ENCODE measurements at regions not wholly inside any gene's neighbourhood (a gene's known extent, or its start where the extent isn't known, plus 50 kb on each side); places are given as distances from the start of the nearest gene placed in this dataset.

DNA sequence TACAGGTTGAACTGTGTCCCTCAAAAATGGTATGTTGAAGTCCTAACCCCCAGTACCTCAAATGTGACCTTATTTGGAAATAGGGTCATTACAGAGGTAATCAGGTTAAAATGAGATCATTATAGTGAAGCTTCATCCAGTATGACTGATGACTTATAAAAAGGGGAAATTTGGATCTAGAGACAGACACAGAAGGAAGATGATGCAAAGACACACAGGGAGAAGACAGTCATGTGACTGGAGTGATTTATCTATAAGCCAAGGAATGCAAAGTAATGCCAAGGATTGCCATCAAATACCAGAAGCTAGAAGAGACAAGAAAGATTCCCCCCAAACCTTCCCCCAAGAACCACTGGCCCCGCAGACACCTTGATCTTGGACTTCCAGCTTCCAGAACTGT is 155.2 kb downstream of the RBMX2 start:
- intact Hi-C loops (cut with DNase I, micrococcal nuclease), result no loop called here
- H3K27ac Mint-ChIP-seq, result no peak overlapping the region
- no peaks in the 10 kb centered on the region for H3K9me3 ChIP-seq (ENCODE audit: control insufficient read depth in 1 of 2, insufficient read depth in 1 of 2, low read length in 2 of 2)
- no peak overlapping the region for H3K4me3 Mint-ChIP-seq
- H3K9me3 Mint-ChIP-seq, result no peaks in the 10 kb centered on the region
- DNase-seq (no peak), ATAC-seq (ENCODE audit: poor library complexity) (no peak)
- H3K36me3 ChIP-seq (ENCODE audit: insufficient read depth, low read length), result no peaks in the 10 kb centered on the region
- H3K4me1 Mint-ChIP-seq (ENCODE audit: low read depth), result no peaks in the 10 kb centered on the region
- H3K27me3 Mint-ChIP-seq, result peaks cover 6% of the 10 kb centered on the region
- no peaks in the 10 kb centered on the region for H3K36me3 Mint-ChIP-seq (ENCODE audit: low read depth)
- H3K27ac ChIP-seq (ENCODE audit: low read depth in 1 of 2, low read length in 2 of 2), result no peak overlapping the region
- H3K4me1 ChIP-seq (ENCODE audit: insufficient read depth, low read length), result no peaks in the 10 kb centered on the region
- TF ChIP-seq, protein P1, sequence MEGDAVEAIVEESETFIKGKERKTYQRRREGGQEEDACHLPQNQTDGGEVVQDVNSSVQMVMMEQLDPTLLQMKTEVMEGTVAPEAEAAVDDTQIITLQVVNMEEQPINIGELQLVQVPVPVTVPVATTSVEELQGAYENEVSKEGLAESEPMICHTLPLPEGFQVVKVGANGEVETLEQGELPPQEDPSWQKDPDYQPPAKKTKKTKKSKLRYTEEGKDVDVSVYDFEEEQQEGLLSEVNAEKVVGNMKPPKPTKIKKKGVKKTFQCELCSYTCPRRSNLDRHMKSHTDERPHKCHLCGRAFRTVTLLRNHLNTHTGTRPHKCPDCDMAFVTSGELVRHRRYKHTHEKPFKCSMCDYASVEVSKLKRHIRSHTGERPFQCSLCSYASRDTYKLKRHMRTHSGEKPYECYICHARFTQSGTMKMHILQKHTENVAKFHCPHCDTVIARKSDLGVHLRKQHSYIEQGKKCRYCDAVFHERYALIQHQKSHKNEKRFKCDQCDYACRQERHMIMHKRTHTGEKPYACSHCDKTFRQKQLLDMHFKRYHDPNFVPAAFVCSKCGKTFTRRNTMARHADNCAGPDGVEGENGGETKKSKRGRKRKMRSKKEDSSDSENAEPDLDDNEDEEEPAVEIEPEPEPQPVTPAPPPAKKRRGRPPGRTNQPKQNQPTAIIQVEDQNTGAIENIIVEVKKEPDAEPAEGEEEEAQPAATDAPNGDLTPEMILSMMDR (IDR thresholded peaks at IDR 0.05), result no peak
- POLR2A ChIA-PET, result no interaction called here
- CTCF ChIA-PET, result no interaction called here
- H3K27me3 ChIP-seq (ENCODE audit: control insufficient read depth in 1 of 2, insufficient read depth in 2 of 2, low read length in 2 of 2), result peaks cover 0 to under 1% of the 10 kb centered on the region in 2 experiments
- H3K4me3 ChIP-seq (ENCODE audit: low read length), result no peak overlapping the region

- Mint-ChIP-seq H3K36me3 (ENCODE audit: low read depth) (no peaks in the 10 kb centered on the region), H3K4me1 (ENCODE audit: low read depth) (no peaks in the 10 kb centered on the region), H3K27ac (no peak overlapping the region), H3K4me3 (no peak overlapping the region), H3K27me3 (peaks cover 22% of the 10 kb centered on the region), H3K9me3 (no peaks in the 10 kb centered on the region)
- TF ChIP-seq, protein P1 (IDR thresholded peaks at IDR 0.05), result no peak
- Histone ChIP-seq H3K4me1 (ENCODE audit: insufficient read depth, low read length) (no peaks in the 10 kb centered on the region), H3K4me3 (ENCODE audit: low read length) (no peak overlapping the region), H3K27me3 (ENCODE audit: control insufficient read depth in 1 of 2, insufficient read depth in 2 of 2, low read length in 2 of 2) (no peaks in the 10 kb centered on the region), H3K36me3 (ENCODE audit: insufficient read depth, low read length) (no peaks in the 10 kb centered on the region), H3K27ac (ENCODE audit: low read depth in 1 of 2, low read length in 2 of 2) (no peak overlapping the region), H3K9me3 (ENCODE audit: control insufficient read depth in 1 of 2, insufficient read depth in 1 of 2, low read length in 2 of 2) (no peaks in the 10 kb centered on the region)
- ATAC-seq (ENCODE audit: poor library complexity) (no peak), DNase-seq (no peak)
- CTCF ChIA-PET, result no interaction called here
- intact Hi-C loops (cut with DNase I, micrococcal nuclease), result no loop called here
- POLR2A ChIA-PET, result no interaction called here
These were observed 158.8 kb downstream of the RBMX2 start for GRCh38 chrX:130560544-130560943.

GRCh38 chrX:130561930-130562329 is 160.1 kb downstream of the RBMX2 start:
- Mint-ChIP-seq H3K4me3 (no peak overlapping the region), H3K36me3 (ENCODE audit: low read depth) (no peaks in the 10 kb centered on the region), H3K9me3 (no peaks in the 10 kb centered on the region), H3K27ac (no peak overlapping the region), H3K27me3 (peaks cover 21% of the 10 kb centered on the region), H3K4me1 (ENCODE audit: low read depth) (no peaks in the 10 kb centered on the region)
- no peaks in the 10 kb centered on the region for H3K36me3 ChIP-seq (ENCODE audit: insufficient read depth, low read length)
- TF ChIP-seq, protein P1 (IDR thresholded peaks at IDR 0.05), result no peak
- H3K27me3 ChIP-seq (ENCODE audit: control insufficient read depth in 1 of 2, insufficient read depth in 2 of 2, low read length in 2 of 2), result no peaks in the 10 kb centered on the region
- H3K4me1 ChIP-seq (ENCODE audit: insufficient read depth, low read length), result no peaks in the 10 kb centered on the region
- CTCF ChIA-PET, result no interaction called here
- no peak overlapping the region for H3K27ac ChIP-seq (ENCODE audit: low read depth in 1 of 2, low read length in 2 of 2)
- H3K9me3 ChIP-seq (ENCODE audit: control insufficient read depth in 1 of 2, insufficient read depth in 1 of 2, low read length in 2 of 2), result no peaks in the 10 kb centered on the region
- ATAC-seq (ENCODE audit: poor library complexity), result no peak
- intact Hi-C loops (cut with DNase I, micrococcal nuclease), result no loop called here
- POLR2A ChIA-PET, result no interaction called here
- H3K4me3 ChIP-seq (ENCODE audit: low read length), result no peak overlapping the region
- DNase-seq, result no peak
